Stimulated activated CD4-positive, alpha-beta T cell treated with anti-CD3 and anti-CD28 coated beads, Interleukin-15, amount 100 ng/mL, for 1 hour (primary cell): ENCODE measurements at regions not wholly inside any gene's neighbourhood (a gene's known extent, or its start where the extent isn't known, plus 50 kb on each side); places are given as distances from the start of the nearest gene placed in this dataset.

Experiments
- DNase-seq, 2 donors: peaks; one replicate each; pipeline ENCODE4 v3.0.0-alpha.2; 2020; ENCODE audit warnings: low read depth in 1 of 2, low spot score in 1 of 2

GRCh38 chr2:56613254-56613653 lies 429.5 kb downstream of the CCDC85A start:
- DNase-seq, result no peak

GRCh38 chr2:56613920-56614319 lies 430.1 kb downstream of the CCDC85A start:
- no peak for DNase-seq

GRCh38 chr2:56615760-56616159 lies 432.0 kb downstream of the CCDC85A start:
- no peak for DNase-seq

- DNase-seq, result no peak
Measured at GRCh38 chr2:56624181-56624580, 440.4 kb downstream of the CCDC85A start.

GRCh38 chr2:56626927-56627326 lies 443.1 kb downstream of the CCDC85A start:
- no peak for DNase-seq

GRCh38 chr2:56630286-56630685 lies 446.5 kb downstream of the CCDC85A start:
- DNase-seq, result no peak

GRCh38 chr2:56647997-56648396 lies 464.2 kb downstream of the CCDC85A start:
- DNase-seq, result no peak

GRCh38 chr2:56648802-56649201 lies 465.0 kb downstream of the CCDC85A start:
- DNase-seq, result no peak

GRCh38 chr2:56654936-56655335 lies 471.1 kb downstream of the CCDC85A start:
- no peak for DNase-seq

GRCh38 chr2:56656826-56657225 lies 473.0 kb downstream of the CCDC85A start:
- no peak for DNase-seq

GRCh38 chr2:56666777-56667176 lies 483.0 kb downstream of the CCDC85A start:
- no peak for DNase-seq

- DNase-seq, result no peak
Measured at GRCh38 chr2:56671973-56672569, 488.3 kb downstream of the CCDC85A start.

- no peak for DNase-seq
Measured at GRCh38 chr2:56674084-56674483, 490.3 kb downstream of the CCDC85A start.

GRCh38 chr2:56676966-56677365 lies 493.2 kb downstream of the CCDC85A start:
- DNase-seq, result no peak

- DNase-seq, result no peak
Measured at GRCh38 chr2:56680971-56681631, 497.3 kb downstream of the CCDC85A start.

- DNase-seq, result no peak
Measured at GRCh38 chr2:56681659-56682396, 498.0 kb downstream of the CCDC85A start.

GRCh38 chr2:56682397-56682760 lies 498.6 kb downstream of the CCDC85A start:
- no peak for DNase-seq

- no peak for DNase-seq
Measured at GRCh38 chr2:56684327-56684726, 500.5 kb downstream of the CCDC85A start.

- no peak for DNase-seq
Measured at GRCh38 chr2:56685205-56685604, 501.4 kb downstream of the CCDC85A start.

- DNase-seq, result no peak
Measured at GRCh38 chr2:56687169-56687568, 503.4 kb downstream of the CCDC85A start.

GRCh38 chr2:56688661-56689060 lies 504.9 kb downstream of the CCDC85A start:
- DNase-seq, result no peak

GRCh38 chr2:56693501-56693900 lies 509.7 kb downstream of the CCDC85A start:
- no peak for DNase-seq
